ENCODE measurements at regions not wholly inside any gene's neighbourhood (a gene's known extent, or its start where the extent isn't known, plus 50 kb on each side); places are given as distances from the start of the nearest gene placed in this dataset.

GRCh38 chr1:82598337-82598736, 797.6 kb downstream of the ADGRL2 start:
- DNase-seq = no peak

- DNase-seq = no peak
Measured at GRCh38 chr1:82597649-82598048, 796.9 kb downstream of the ADGRL2 start.

- no peak for DNase-seq
Measured at GRCh38 chr1:82597141-82597540, 796.4 kb downstream of the ADGRL2 start.

GRCh38 chr1:82593561-82593960, 792.8 kb downstream of the ADGRL2 start:
- DNase-seq = no peak

- no peak for DNase-seq
Measured at GRCh38 chr1:82589588-82589987, 788.9 kb downstream of the ADGRL2 start.

GRCh38 chr1:82587371-82587770, 786.6 kb downstream of the ADGRL2 start:
- DNase-seq = no peak

GRCh38 chr1:82586473-82586872, 785.7 kb downstream of the ADGRL2 start:
- DNase-seq = no peak

GRCh38 chr1:82582347-82582746, 781.6 kb downstream of the ADGRL2 start:
- DNase-seq = no peak

- no peak for DNase-seq
Measured at GRCh38 chr1:82578086-82578726, 777.5 kb downstream of the ADGRL2 start.

GRCh38 chr1:82567348-82567747, 766.6 kb downstream of the ADGRL2 start:
- no peak for DNase-seq

- no peak for DNase-seq
Measured at GRCh38 chr1:82565546-82565945, 764.8 kb downstream of the ADGRL2 start.

GRCh38 chr1:82565146-82565545, 764.4 kb downstream of the ADGRL2 start:
- DNase-seq = no peak

GRCh38 chr1:82564333-82564732, 763.6 kb downstream of the ADGRL2 start:
- DNase-seq = no peak

GRCh38 chr1:82562448-82562847, 761.7 kb downstream of the ADGRL2 start:
- DNase-seq = no peak

GRCh38 chr1:82560566-82560965, 759.8 kb downstream of the ADGRL2 start:
- no peak for DNase-seq

- peak; percentile 6 for DNase-seq
Measured at GRCh38 chr1:82555501-82555900, 754.8 kb downstream of the ADGRL2 start.

GRCh38 chr1:82549841-82550240, 749.1 kb downstream of the ADGRL2 start:
- DNase-seq = no peak

GRCh38 chr1:82542766-82543165, 742.0 kb downstream of the ADGRL2 start:
- DNase-seq = no peak

GRCh38 chr1:82542141-82542540, 741.4 kb downstream of the ADGRL2 start:
- no peak for DNase-seq

GRCh38 chr1:82540006-82540405, 739.3 kb downstream of the ADGRL2 start:
- no peak for DNase-seq

- DNase-seq = no peak
Measured at GRCh38 chr1:82538876-82539275, 738.1 kb downstream of the ADGRL2 start.

GRCh38 chr1:82534996-82535395, 734.3 kb downstream of the ADGRL2 start:
- no peak for DNase-seq

- no peak for DNase-seq
Measured at GRCh38 chr1:82525378-82525777, 724.6 kb downstream of the ADGRL2 start.

- no peak for DNase-seq
Measured at GRCh38 chr1:82520611-82521010, 719.9 kb downstream of the ADGRL2 start.

GRCh38 chr1:82517586-82517985, 716.9 kb downstream of the ADGRL2 start:
- no peak for DNase-seq

GRCh38 chr1:82515650-82516049, 714.9 kb downstream of the ADGRL2 start:
- DNase-seq = no peak

Measured in hematopoietic multipotent progenitor cell treated with erythropoietin and hydrocortisone succinate and interleukin-3 and kit ligand, for 8 days (in vitro differentiated cells).